Astrocyte (in vitro differentiated cells and primary cell): ENCODE measurements at regions not wholly inside any gene's neighbourhood (a gene's known extent, or its start where the extent isn't known, plus 50 kb on each side); places are given as distances from the start of the nearest gene placed in this dataset.

Source experiments
- CTCF ChIP-seq: IDR thresholded peaks from 2 replicates; pipeline ENCODE4 v1.5.1; 2011; ENCODE audit warnings: low read depth, mild to moderate bottlenecking, inconsistent platforms, low read length, moderate library complexity; ENCODE audit not compliant: insufficient read depth
- EZH2 ChIP-seq: IDR thresholded peaks from 2 replicates; pipeline ENCODE4 v1.6.1; 2012; ENCODE audit warnings: mild to moderate bottlenecking, low read length, inconsistent platforms; ENCODE audit not compliant: insufficient read depth

DNA sequence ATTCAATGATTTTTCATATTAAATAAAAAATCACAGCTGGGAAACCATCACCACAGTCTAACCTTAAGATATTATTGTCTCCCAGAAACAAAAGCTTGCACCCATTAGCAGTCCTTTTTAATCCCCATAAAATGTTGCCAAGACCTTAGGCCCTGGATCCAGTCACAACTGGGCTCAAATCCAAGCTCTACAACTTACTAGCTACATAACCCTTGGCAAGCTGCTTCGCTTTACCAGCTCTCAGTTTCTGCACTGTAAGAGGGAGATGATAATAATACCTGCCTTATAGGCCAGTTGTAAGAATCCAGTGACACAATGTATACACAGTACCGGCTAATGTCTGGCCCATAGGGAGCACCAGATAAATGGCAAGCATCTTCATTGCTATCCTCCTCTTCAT is 400.9 kb upstream of the FGF13 start:
- TF ChIP-seq CTCF (no peak), EZH2 (no peak)
